KMS-11 (cell line): ENCODE measurements at regions not wholly inside any gene's neighbourhood (a gene's known extent, or its start where the extent isn't known, plus 50 kb on each side); places are given as distances from the start of the nearest gene placed in this dataset.

Source experiments
- H2AFZ ChIP-seq: fragments of 200-600 bp; sonication (generic); 2 replicates; pipeline ENCODE4 v1.6.1; 2016; ENCODE audit warnings: antibody characterized with exemption, mixed run types, low read depth
- H3K27ac ChIP-seq: fragments of 200-600 bp; sonication (generic); 2 replicates; pipeline ENCODE4 v1.6.1; 2016; ENCODE audit warnings: mild to moderate bottlenecking, mixed run types
- H3K27me3 ChIP-seq: fragments of 200-600 bp; sonication (generic); 2 replicates; pipeline ENCODE4 v1.6.1; 2017; ENCODE audit warnings: mild to moderate bottlenecking, low read depth, mixed run types, moderate library complexity; ENCODE audit not compliant: insufficient read depth
- H3K36me3 ChIP-seq: fragments of 200-600 bp; sonication (generic); 2 replicates; pipeline ENCODE4 v1.6.1; 2017; ENCODE audit warnings: mild to moderate bottlenecking, mixed run types; ENCODE audit not compliant: insufficient read depth
- H3K4me1 ChIP-seq: fragments of 200-600 bp; sonication (generic); 2 replicates; pipeline ENCODE4 v1.6.1; 2016; ENCODE audit warnings: mild to moderate bottlenecking, low read depth, mixed run types; ENCODE audit not compliant: poor library complexity, severe bottlenecking
- H3K4me2 ChIP-seq: fragments of 200-600 bp; sonication (generic); 2 replicates; pipeline ENCODE4 v1.7.0; 2016; ENCODE audit warnings: mild to moderate bottlenecking, mixed run types
- H3K4me3 ChIP-seq: fragments of 200-600 bp; sonication (generic); IDR thresholded peaks from 2 replicates; pipeline ENCODE4 v1.6.1; 2017; ENCODE audit warnings: low read depth, low read length, mixed read lengths; ENCODE audit not compliant: insufficient read depth
- H3K79me2 ChIP-seq: fragments of 200-600 bp; sonication (generic); 2 replicates; pipeline ENCODE4 v1.6.1; 2016; ENCODE audit warnings: low read depth, mixed run types; ENCODE audit not compliant: insufficient read depth
- H3K9ac ChIP-seq: fragments of 200-600 bp; sonication (generic); 2 replicates; pipeline ENCODE4 v1.6.1; 2016; ENCODE audit warnings: mild to moderate bottlenecking, mixed run types
- H4K20me1 ChIP-seq: fragments of 200-600 bp; sonication (generic); 2 replicates; pipeline ENCODE4 v1.6.1; 2016; ENCODE audit warnings: mild to moderate bottlenecking, mixed run types; ENCODE audit not compliant: insufficient read depth
- CTCF ChIP-seq: fragments of 200-600 bp; sonication (generic); conservative IDR thresholded peaks from 2 replicates; pipeline ENCODE4 v1.6.1; 2017; ENCODE audit warnings: low read depth, mild to moderate bottlenecking, antibody characterized with exemption, low read length, moderate library complexity, mixed read lengths

DNA sequence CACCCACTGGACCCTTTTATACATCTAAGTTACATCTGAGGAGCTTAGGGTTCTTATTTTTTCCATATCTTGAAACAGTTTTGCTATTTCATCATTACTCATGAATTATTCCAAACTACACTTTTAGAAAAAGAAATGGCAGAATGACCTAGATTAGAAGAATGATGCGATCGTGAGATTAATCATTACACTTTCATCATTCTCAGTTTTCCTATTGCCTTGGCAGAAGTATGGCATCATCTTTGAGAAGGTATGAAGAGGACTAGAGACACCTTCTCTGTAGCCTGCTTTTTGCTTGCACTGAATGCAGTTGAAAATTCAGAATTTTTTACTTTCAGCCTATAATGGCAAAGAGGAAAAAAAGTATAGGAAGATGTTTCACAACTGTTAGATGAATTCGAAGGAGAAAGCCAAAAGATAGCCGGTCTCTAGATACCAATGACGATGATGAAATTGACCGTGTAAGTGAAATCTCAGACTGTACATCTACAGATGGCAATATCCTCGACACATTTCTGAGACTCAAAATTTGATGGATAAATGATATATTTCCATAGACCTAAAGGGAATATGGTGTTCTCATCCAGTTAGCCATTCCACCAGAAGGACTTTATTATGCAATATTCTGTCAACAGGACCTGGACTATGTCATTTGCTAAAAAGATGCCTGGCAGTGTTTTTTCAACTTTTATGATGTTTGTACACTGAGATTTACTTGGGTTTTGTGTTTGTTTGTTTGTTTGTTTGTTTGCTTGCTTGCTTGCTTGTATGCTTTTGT lies 191.8 kb downstream of the TOMM20 start:
- Histone ChIP-seq H3K27ac (no peak overlapping the region), H2AFZ (no peak overlapping the region), H3K79me2 (no peaks in the 10 kb centered on the region), H4K20me1 (no peaks in the 10 kb centered on the region), H3K27me3 (no peaks in the 10 kb centered on the region), H3K4me3 (no peak overlapping the region), H3K9ac (no peak overlapping the region), H3K36me3 (no peaks in the 10 kb centered on the region), H3K4me2 (no peak overlapping the region), H3K4me1 (peaks cover 5% of the 10 kb centered on the region)
- TF ChIP-seq CTCF = no peak

GRCh38 chr1:234934611-234935033 lies 194.0 kb downstream of the TOMM20 start:
- TF ChIP-seq CTCF = no peak
- H3K27ac ChIP-seq = no peak overlapping the region
- no peak overlapping the region for H2AFZ ChIP-seq
- no peak overlapping the region for H3K9ac ChIP-seq
- no peak overlapping the region for H3K4me3 ChIP-seq
- no peak overlapping the region for H3K4me2 ChIP-seq
- peaks cover 5% of the 10 kb centered on the region for H3K4me1 ChIP-seq
- H3K79me2 ChIP-seq = no peaks in the 10 kb centered on the region
- H4K20me1 ChIP-seq = no peaks in the 10 kb centered on the region
- no peaks in the 10 kb centered on the region for H3K36me3 ChIP-seq
- no peaks in the 10 kb centered on the region for H3K27me3 ChIP-seq

DNA sequence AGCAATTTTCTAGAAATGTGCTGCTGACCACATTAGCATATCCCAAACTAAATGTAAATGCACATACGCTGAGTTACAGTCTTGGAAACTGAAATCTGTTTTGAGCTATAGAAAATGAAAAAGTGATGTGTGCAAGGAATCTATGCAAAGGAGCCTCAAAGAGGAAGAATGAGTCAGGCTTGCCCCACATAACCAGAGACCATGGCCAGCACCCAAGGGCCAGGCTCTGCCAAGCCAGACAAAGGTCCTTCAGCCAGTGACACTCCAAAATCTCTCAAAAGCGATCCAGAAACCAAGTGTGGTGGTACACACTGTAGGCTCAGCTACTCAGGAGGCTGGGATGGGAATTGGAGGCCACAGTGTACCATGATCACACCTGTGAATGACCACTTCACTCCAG lies 195.2 kb downstream of the TOMM20 start:
- Histone ChIP-seq H4K20me1 (no peaks in the 10 kb centered on the region), H3K4me3 (no peak overlapping the region), H3K27ac (no peak overlapping the region), H3K9ac (no peak overlapping the region), H3K79me2 (no peaks in the 10 kb centered on the region), H3K4me2 (no peak overlapping the region; the same call in 1 of the 2 replicates), H3K36me3 (no peaks in the 10 kb centered on the region), H3K27me3 (no peaks in the 10 kb centered on the region), H2AFZ (no peak overlapping the region), H3K4me1 (peaks cover 6% of the 10 kb centered on the region)
- no peak for TF ChIP-seq CTCF

- no peak overlapping the region for H3K27ac ChIP-seq
- peaks cover 13% of the 10 kb centered on the region for H3K4me1 ChIP-seq
- H3K27me3 ChIP-seq = no peaks in the 10 kb centered on the region
- no peaks in the 10 kb centered on the region for H4K20me1 ChIP-seq
- H2AFZ ChIP-seq = no peak overlapping the region
- no peaks in the 10 kb centered on the region for H3K79me2 ChIP-seq
- no peak overlapping the region for H3K4me3 ChIP-seq
- no peak overlapping the region for H3K4me2 ChIP-seq
- no peaks in the 10 kb centered on the region for H3K36me3 ChIP-seq
- TF ChIP-seq CTCF = no peak
- H3K9ac ChIP-seq = no peak overlapping the region
These were observed 195.9 kb downstream of the TOMM20 start for GRCh38 chr1:234932511-234933430.
